SK-N-SH treated with all-trans-retinoic acid at 6 μM for 48 hours (cell line): ENCODE measurements at regions not wholly inside any gene's neighbourhood (a gene's known extent, or its start where the extent isn't known, plus 50 kb on each side); places are given as distances from the start of the nearest gene placed in this dataset.

Experiments
- ATAC-seq: fragments of 200-7000 bp; cut with Tn5 transposase; 3 replicates; pipeline ENCODE4 v1.9.1; 2020; ENCODE audit warnings: mild to moderate bottlenecking, moderate library complexity
- ARNTL ChIP-seq: fragments of 450-650 bp; formaldehyde crosslinking; IDR thresholded peaks from 2 replicates; pipeline ENCODE4 v1.5.0; 2020; ENCODE audit warnings: low read depth, mild to moderate bottlenecking, moderate library complexity, borderline replicate concordance
- BACH2 ChIP-seq: fragments of 250-450 bp; sonication (Bioruptor Pico); IDR thresholded peaks from 2 replicates; pipeline ENCODE4 v1.9.0; 2021; ENCODE audit warnings: mild to moderate bottlenecking, borderline replicate concordance
- CSDC2 ChIP-seq: fragments of 250-450 bp; sonication (Bioruptor Pico); IDR thresholded peaks from 2 replicates; pipeline ENCODE4 v1.5.0; 2020; ENCODE audit warnings: mild to moderate bottlenecking, moderate library complexity
- ESRRG ChIP-seq: fragments of 250-450 bp; sonication (Bioruptor Pico); IDR thresholded peaks from 2 replicates; pipeline ENCODE4 v1.6.1; 2021; ENCODE audit warnings: mild to moderate bottlenecking
- GLIS3 ChIP-seq: fragments of 250-450 bp; sonication (Bioruptor Pico); IDR thresholded peaks from 2 replicates; pipeline ENCODE4 v1.5.0; 2020; ENCODE audit warnings: mild to moderate bottlenecking, moderate library complexity
- ISL1 ChIP-seq: fragments of 250-450 bp; sonication (Bioruptor Pico); IDR thresholded peaks from 2 replicates; pipeline ENCODE4 v2.1.2; 2022; ENCODE audit warnings: mild to moderate bottlenecking, moderate library complexity
- OSR1 ChIP-seq: fragments of 250-450 bp; sonication (Bioruptor Pico); IDR thresholded peaks from 2 replicates; pipeline ENCODE4 v1.8.0; 2022; ENCODE audit warnings: moderate library complexity, mild to moderate bottlenecking, inconsistent platforms
- PATZ1 ChIP-seq: fragments of 250-450 bp; sonication (Bioruptor Pico); IDR thresholded peaks from 2 replicates; pipeline ENCODE4 v1.8.0; 2020; ENCODE audit warnings: mild to moderate bottlenecking, moderate library complexity, borderline replicate concordance
- PPARA ChIP-seq: fragments of 250-450 bp; sonication (Bioruptor Pico); IDR thresholded peaks from 2 replicates; pipeline ENCODE4 v1.5.0; 2020; ENCODE audit warnings: mild to moderate bottlenecking, borderline replicate concordance
- RARB ChIP-seq: fragments of 250-450 bp; sonication (Bioruptor Pico); IDR thresholded peaks from 2 replicates; pipeline ENCODE4 v1.8.0; 2021; ENCODE audit warnings: mild to moderate bottlenecking, moderate library complexity
- SNAI2 ChIP-seq: fragments of 250-450 bp; sonication (Bioruptor Pico); IDR thresholded peaks from 2 replicates; pipeline ENCODE4 v1.5.0; 2020; ENCODE audit warnings: mild to moderate bottlenecking, moderate library complexity
- TCF4 ChIP-seq: fragments of 250-450 bp; sonication (Bioruptor Pico); IDR thresholded peaks from 2 replicates; pipeline ENCODE4 v1.8.0; 2021; ENCODE audit warnings: mild to moderate bottlenecking, moderate library complexity, borderline replicate concordance
- TOX ChIP-seq: fragments of 250-450 bp; sonication (Bioruptor Pico); IDR thresholded peaks from 2 replicates; pipeline ENCODE4 v1.8.0; 2021; ENCODE audit warnings: mild to moderate bottlenecking, moderate library complexity, borderline replicate concordance
- TSHZ2 ChIP-seq: fragments of 250-450 bp; sonication (Bioruptor Pico); IDR thresholded peaks from 2 replicates; pipeline ENCODE4 v1.5.0; 2020; ENCODE audit warnings: mild to moderate bottlenecking, moderate library complexity
- ZFP3 ChIP-seq: fragments of 250-450 bp; sonication (Bioruptor Pico); IDR thresholded peaks from 2 replicates; pipeline ENCODE4 v1.5.0; 2020; ENCODE audit warnings: mild to moderate bottlenecking, moderate library complexity
- ZFP30 ChIP-seq: fragments of 450-650 bp; formaldehyde crosslinking; IDR thresholded peaks from 2 replicates; pipeline ENCODE4 v1.5.0; 2022; ENCODE audit warnings: mild to moderate bottlenecking, moderate library complexity
- ZNF565 ChIP-seq: fragments of 450-650 bp; formaldehyde crosslinking; conservative IDR thresholded peaks from 2 replicates; pipeline ENCODE4 v1.5.0; 2020; ENCODE audit warnings: low read depth, mild to moderate bottlenecking, moderate library complexity
- ZNF70 ChIP-seq: fragments of 450-650 bp; formaldehyde crosslinking; IDR thresholded peaks from 2 replicates; pipeline ENCODE4 v1.5.0; 2020; ENCODE audit warnings: mild to moderate bottlenecking, moderate library complexity
- ZNF8 ChIP-seq: fragments of 450-650 bp; formaldehyde crosslinking; IDR thresholded peaks from 2 replicates; pipeline ENCODE4 v1.5.0; 2020; ENCODE audit warnings: mild to moderate bottlenecking, moderate library complexity
- TF ChIP-seq, protein P1 (sequence below): fragments of 250-450 bp; sonication (Bioruptor Pico); IDR thresholded peaks from 2 replicates; pipeline ENCODE4 v1.5.1; 2020; ENCODE audit warnings: low read depth, mild to moderate bottlenecking, moderate library complexity
- TF ChIP-seq, protein P2 (sequence below): fragments of 250-450 bp; sonication (Bioruptor Pico); IDR thresholded peaks from 2 replicates; pipeline ENCODE4 v1.8.0; 2021; ENCODE audit warnings: low read depth, mild to moderate bottlenecking, moderate library complexity, borderline replicate concordance
- TF ChIP-seq, protein P3 (sequence below): fragments of 250-450 bp; sonication (Bioruptor Pico); IDR thresholded peaks from 2 replicates; pipeline ENCODE4 v1.5.1; 2021; ENCODE audit warnings: mild to moderate bottlenecking, moderate library complexity

- TF ChIP-seq GLIS3 (no peak), RARB (CRISPR knock-in tag) (no peak), ESRRG (CRISPR knock-in tag) (no peak), BACH2 (CRISPR knock-in tag) (no peak)
These were observed 750.1 kb upstream of the SORCS1 start (continued) for GRCh38 chr10:107914450-107915214.

DNA sequence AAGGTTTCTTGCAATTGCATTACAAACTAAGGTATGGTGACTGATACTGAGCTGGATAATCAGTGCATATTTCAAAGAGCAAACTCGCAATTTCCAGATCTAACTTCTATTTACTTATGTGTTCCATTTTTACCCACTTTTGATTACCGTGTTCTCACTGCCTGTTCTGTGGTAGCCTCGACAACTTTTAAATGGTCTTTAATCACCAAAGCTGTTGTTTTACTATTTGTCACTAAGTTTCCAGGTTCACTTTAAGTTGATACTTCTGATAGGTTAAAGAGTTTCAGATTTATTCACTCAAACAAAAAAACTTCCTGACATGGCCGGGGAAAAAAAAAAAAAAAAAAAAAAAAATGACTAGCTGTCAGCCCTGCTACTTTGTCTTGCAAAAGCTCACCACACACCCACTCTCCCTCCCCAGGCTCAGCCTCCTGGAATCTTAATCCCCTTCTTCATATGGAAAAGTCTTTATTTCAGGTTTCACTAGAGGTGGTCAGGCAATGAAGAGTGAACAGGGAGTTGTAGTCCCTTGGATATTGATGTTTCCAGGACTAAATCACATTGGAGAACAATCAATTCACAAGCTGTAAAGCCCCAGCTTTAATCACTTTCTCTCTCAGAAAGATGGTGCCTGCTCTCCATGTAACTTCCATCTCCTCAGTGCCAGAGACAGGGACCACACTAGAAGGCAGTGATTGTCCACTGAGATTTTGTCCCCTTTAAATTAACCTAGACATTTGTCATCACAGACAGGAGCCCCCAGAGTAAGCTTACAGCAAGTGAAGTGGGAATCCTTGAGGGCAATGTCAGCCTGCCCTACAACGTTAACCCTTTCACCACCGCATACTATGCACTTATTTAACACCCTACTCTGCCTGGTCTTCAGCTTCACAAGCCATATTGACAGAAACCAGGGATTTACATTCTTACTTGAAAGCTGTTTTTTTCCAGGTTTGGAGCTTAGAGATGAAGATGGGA lies 749.1 kb upstream of the SORCS1 start:
- no peak for TF ChIP-seq ESRRG (CRISPR knock-in tag)
- TF ChIP-seq, all 23 proteins: peak for 0
- peak; percentile 14; the same call in 1 of the 3 replicates for ATAC-seq

DNA sequence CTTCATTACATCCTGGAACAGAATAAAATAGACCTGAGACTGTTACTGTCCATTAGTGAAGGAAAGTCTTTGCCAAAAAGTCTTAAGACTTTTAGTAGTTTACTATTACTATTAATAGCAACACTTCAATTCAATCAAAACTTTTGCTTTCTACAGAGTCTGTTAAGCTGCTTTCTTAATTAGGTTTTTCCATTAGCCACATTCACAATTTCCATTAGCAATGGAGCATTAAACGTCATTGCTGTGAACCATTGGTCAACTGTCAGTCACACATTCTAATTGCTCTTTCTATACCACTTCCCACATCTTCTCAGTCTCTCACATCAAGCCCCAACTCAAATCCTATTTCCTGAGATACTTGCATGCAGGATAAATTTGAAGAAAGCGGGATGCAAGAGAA lies 736.6 kb upstream of the SORCS1 start:
- TF ChIP-seq PATZ1 (no peak), ZNF70 (no peak), PPARA (CRISPR knock-in tag) (no peak), SNAI2 (CRISPR knock-in tag) (no peak), ARNTL (CRISPR knock-in tag) (no peak), ESRRG (CRISPR knock-in tag) (no peak), ZFP3 (CRISPR knock-in tag) (no peak), OSR1 (no peak), CSDC2 (CRISPR knock-in tag) (no peak), GLIS3 (no peak), TCF4 (CRISPR knock-in tag) (no peak), ZNF565 (no peak), ZFP30 (CRISPR knock-in tag) (no peak), TOX (CRISPR knock-in tag) (no peak), RARB (CRISPR knock-in tag) (no peak), BACH2 (CRISPR knock-in tag) (no peak), ISL1 (no peak)
- TF ChIP-seq, protein P1, sequence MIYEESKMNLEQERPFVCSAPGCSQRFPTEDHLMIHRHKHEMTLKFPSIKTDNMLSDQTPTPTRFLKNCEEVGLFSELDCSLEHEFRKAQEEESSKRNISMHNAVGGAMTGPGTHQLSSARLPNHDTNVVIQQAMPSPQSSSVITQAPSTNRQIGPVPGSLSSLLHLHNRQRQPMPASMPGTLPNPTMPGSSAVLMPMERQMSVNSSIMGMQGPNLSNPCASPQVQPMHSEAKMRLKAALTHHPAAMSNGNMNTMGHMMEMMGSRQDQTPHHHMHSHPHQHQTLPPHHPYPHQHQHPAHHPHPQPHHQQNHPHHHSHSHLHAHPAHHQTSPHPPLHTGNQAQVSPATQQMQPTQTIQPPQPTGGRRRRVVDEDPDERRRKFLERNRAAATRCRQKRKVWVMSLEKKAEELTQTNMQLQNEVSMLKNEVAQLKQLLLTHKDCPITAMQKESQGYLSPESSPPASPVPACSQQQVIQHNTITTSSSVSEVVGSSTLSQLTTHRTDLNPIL (CRISPR knock-in tag): no peak
- TF ChIP-seq, protein P2, sequence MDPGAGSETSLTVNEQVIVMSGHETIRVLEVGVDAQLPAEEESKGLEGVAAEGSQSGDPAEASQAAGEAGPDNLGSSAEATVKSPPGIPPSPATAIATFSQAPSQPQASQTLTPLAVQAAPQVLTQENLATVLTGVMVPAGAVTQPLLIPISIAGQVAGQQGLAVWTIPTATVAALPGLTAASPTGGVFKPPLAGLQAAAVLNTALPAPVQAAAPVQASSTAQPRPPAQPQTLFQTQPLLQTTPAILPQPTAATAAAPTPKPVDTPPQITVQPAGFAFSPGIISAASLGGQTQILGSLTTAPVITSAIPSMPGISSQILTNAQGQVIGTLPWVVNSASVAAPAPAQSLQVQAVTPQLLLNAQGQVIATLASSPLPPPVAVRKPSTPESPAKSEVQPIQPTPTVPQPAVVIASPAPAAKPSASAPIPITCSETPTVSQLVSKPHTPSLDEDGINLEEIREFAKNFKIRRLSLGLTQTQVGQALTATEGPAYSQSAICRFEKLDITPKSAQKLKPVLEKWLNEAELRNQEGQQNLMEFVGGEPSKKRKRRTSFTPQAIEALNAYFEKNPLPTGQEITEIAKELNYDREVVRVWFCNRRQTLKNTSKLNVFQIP: no peak
- TF ChIP-seq, protein P3, sequence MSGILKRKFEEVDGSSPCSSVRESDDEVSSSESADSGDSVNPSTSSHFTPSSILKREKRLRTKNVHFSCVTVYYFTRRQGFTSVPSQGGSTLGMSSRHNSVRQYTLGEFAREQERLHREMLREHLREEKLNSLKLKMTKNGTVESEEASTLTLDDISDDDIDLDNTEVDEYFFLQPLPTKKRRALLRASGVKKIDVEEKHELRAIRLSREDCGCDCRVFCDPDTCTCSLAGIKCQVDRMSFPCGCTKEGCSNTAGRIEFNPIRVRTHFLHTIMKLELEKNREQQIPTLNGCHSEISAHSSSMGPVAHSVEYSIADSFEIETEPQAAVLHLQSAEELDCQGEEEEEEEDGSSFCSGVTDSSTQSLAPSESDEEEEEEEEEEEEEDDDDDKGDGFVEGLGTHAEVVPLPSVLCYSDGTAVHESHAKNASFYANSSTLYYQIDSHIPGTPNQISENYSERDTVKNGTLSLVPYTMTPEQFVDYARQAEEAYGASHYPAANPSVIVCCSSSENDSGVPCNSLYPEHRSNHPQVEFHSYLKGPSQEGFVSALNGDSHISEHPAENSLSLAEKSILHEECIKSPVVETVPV: no peak
- no peak for ATAC-seq

GRCh38 chr10:107900131-107900530 lies 735.6 kb upstream of the SORCS1 start:
- ATAC-seq: no peak
- TF ChIP-seq ZFP30 (CRISPR knock-in tag): no peak
- no peak for TF ChIP-seq ESRRG (CRISPR knock-in tag)
- TF ChIP-seq OSR1: no peak
- TF ChIP-seq SNAI2 (CRISPR knock-in tag): no peak
- no peak for TF ChIP-seq ZNF8 (CRISPR knock-in tag)
- TF ChIP-seq ISL1: no peak
- TF ChIP-seq TSHZ2 (CRISPR knock-in tag): no peak
- no peak for TF ChIP-seq GLIS3
- TF ChIP-seq, protein P2: no peak
- TF ChIP-seq TOX (CRISPR knock-in tag): no peak
- TF ChIP-seq, protein P1 (CRISPR knock-in tag): no peak
- no peak for TF ChIP-seq RARB (CRISPR knock-in tag)
